ENCODE measurements at regions not wholly inside any gene's neighbourhood (a gene's known extent, or its start where the extent isn't known, plus 50 kb on each side); places are given as distances from the start of the nearest gene placed in this dataset.

- Histone ChIP-seq H3K4me3 (ENCODE audit: insufficient read depth, low read depth, low read length) (peak overlapping the region; percentile 67), H3K4me1 (ENCODE audit: control insufficient read depth, insufficient read depth, low read length) (no peaks in the 10 kb centered on the region), H3K27ac (ENCODE audit: insufficient read depth, low read depth, low read length, poor library complexity, severe bottlenecking) (no peak overlapping the region), H3K27me3 (ENCODE audit: control insufficient read depth, insufficient read depth, low read length, poor library complexity, severe bottlenecking) (no peaks in the 10 kb centered on the region), H3K9me3 (ENCODE audit: control insufficient read depth, low read length) (no peaks in the 10 kb centered on the region), H3K36me3 (ENCODE audit: control insufficient read depth, insufficient read depth, low read length) (no peaks in the 10 kb centered on the region)
- 4 to 5% methylated on average over 14 to 16 of the region's 16 CpGs for WGBS, 2 experiments
Measured at GRCh38 chrX:46447384-46447783, 97.8 kb downstream of the ZNF674 start.

- H3K27ac ChIP-seq (ENCODE audit: insufficient read depth, low read depth, low read length, poor library complexity, severe bottlenecking): peak overlapping the region; percentile 95
- no peaks in the 10 kb centered on the region for H3K27me3 ChIP-seq (ENCODE audit: control insufficient read depth, insufficient read depth, low read length, poor library complexity, severe bottlenecking)
- H3K36me3 ChIP-seq (ENCODE audit: control insufficient read depth, insufficient read depth, low read length): no peaks in the 10 kb centered on the region
- H3K4me3 ChIP-seq (ENCODE audit: insufficient read depth, low read depth, low read length): peak overlapping the region; percentile 67
- no peaks in the 10 kb centered on the region for H3K9me3 ChIP-seq (ENCODE audit: control insufficient read depth, low read length)
- H3K4me1 ChIP-seq (ENCODE audit: control insufficient read depth, insufficient read depth, low read length): no peaks in the 10 kb centered on the region
- WGBS, 2 experiments: 0 to 1% methylated on average over 51 of the region's 51 CpGs
Measured at GRCh38 chrX:46446727-46447378, 98.4 kb downstream of the ZNF674 start.

GRCh38 chrX:46444011-46444410 lies 101.2 kb downstream of the ZNF674 start:
- H3K4me1 ChIP-seq (ENCODE audit: control insufficient read depth, insufficient read depth, low read length): no peaks in the 10 kb centered on the region
- H3K27me3 ChIP-seq (ENCODE audit: control insufficient read depth, insufficient read depth, low read length, poor library complexity, severe bottlenecking): no peaks in the 10 kb centered on the region
- H3K4me3 ChIP-seq (ENCODE audit: insufficient read depth, low read depth, low read length): no peak overlapping the region
- no peaks in the 10 kb centered on the region for H3K36me3 ChIP-seq (ENCODE audit: control insufficient read depth, insufficient read depth, low read length)
- H3K9me3 ChIP-seq (ENCODE audit: control insufficient read depth, low read length): no peaks in the 10 kb centered on the region
- H3K27ac ChIP-seq (ENCODE audit: insufficient read depth, low read depth, low read length, poor library complexity, severe bottlenecking): no peak overlapping the region

DNA sequence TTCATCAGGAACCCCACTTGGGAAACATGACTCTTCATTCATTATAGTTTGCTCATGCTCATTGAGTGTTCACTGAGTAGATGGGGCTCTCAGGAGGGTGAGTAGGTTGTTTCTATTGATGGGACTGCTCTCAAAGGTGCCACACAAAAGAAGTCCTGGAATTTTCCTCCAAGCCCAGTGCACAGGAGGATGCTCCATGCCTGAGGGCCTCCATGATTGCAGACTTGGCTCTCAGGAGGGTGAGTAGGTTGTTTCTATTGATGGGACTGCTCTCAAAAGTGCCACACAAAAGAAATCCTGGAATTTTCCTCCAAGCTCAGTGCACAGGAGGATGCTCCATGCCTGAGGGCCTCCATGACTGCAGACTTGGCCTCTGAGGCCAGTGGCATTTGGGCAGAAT lies 108.5 kb downstream of the ZNF674 start:
- Histone ChIP-seq H3K4me1 (ENCODE audit: control insufficient read depth, insufficient read depth, low read length) (no peaks in the 10 kb centered on the region), H3K4me3 (ENCODE audit: insufficient read depth, low read depth, low read length) (no peak overlapping the region), H3K27ac (ENCODE audit: insufficient read depth, low read depth, low read length, poor library complexity, severe bottlenecking) (no peak overlapping the region), H3K36me3 (ENCODE audit: control insufficient read depth, insufficient read depth, low read length) (no peaks in the 10 kb centered on the region), H3K27me3 (ENCODE audit: control insufficient read depth, insufficient read depth, low read length, poor library complexity, severe bottlenecking) (no peaks in the 10 kb centered on the region), H3K9me3 (ENCODE audit: control insufficient read depth, low read length) (no peaks in the 10 kb centered on the region)

DNA sequence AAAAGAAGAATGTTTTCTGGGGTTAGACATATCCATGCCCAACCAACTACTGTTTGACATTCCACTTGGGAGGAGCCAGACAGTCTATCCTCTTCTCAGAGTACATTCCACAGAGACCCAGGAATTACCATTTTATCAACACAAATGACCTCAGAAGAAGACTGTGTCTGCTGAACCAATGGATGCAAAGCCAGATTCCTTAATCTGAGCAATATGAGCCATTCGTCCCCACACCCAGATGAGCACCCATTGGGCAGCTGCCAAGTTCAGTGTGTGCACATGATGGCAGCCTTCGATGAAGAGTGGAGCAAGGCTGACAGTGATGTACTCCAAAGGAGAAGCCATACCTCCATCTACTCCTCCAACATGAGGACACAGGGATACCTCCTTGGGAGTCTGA lies 111.3 kb downstream of the ZNF674 start:
- Histone ChIP-seq H3K4me3 (ENCODE audit: insufficient read depth, low read depth, low read length) (no peak overlapping the region), H3K4me1 (ENCODE audit: control insufficient read depth, insufficient read depth, low read length) (no peaks in the 10 kb centered on the region), H3K36me3 (ENCODE audit: control insufficient read depth, insufficient read depth, low read length) (no peaks in the 10 kb centered on the region), H3K27me3 (ENCODE audit: control insufficient read depth, insufficient read depth, low read length, poor library complexity, severe bottlenecking) (no peaks in the 10 kb centered on the region), H3K9me3 (ENCODE audit: control insufficient read depth, low read length) (no peaks in the 10 kb centered on the region), H3K27ac (ENCODE audit: insufficient read depth, low read depth, low read length, poor library complexity, severe bottlenecking) (no peak overlapping the region)
- 97 to 100% methylated on average over 2 of the region's 2 CpGs for WGBS, 2 experiments

GRCh38 chrX:46408553-46409407 lies 136.4 kb downstream of the ZNF674 start:
- H3K27ac ChIP-seq (ENCODE audit: insufficient read depth, low read depth, low read length, poor library complexity, severe bottlenecking): no peak overlapping the region
- no peaks in the 10 kb centered on the region for H3K9me3 ChIP-seq (ENCODE audit: control insufficient read depth, low read length)
- H3K27me3 ChIP-seq (ENCODE audit: control insufficient read depth, insufficient read depth, low read length, poor library complexity, severe bottlenecking): no peaks in the 10 kb centered on the region
- no peak overlapping the region for H3K4me3 ChIP-seq (ENCODE audit: insufficient read depth, low read depth, low read length)
- H3K4me1 ChIP-seq (ENCODE audit: control insufficient read depth, insufficient read depth, low read length): no peaks in the 10 kb centered on the region
- 44 to 52% methylated on average over 5 to 9 of the region's 9 CpGs for WGBS, 2 experiments
- H3K36me3 ChIP-seq (ENCODE audit: control insufficient read depth, insufficient read depth, low read length): no peaks in the 10 kb centered on the region

DNA sequence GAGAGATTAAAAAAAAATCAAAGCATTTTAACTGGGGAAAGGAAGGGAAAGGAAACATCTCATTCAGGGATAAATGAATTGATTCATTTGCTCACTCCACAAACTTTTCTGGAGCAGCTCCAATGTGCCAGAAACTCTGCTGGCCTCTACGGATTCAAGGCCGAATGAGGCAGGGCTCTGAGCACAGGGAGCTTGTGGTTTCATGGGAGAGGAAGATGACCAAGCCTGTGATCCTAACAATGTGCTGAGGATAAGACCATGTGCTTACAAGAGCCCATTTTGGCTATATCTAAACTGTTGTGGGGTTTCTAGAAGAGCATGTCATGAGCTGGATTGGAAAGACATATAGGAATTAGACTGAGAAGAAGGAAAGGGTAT lies 137.5 kb downstream of the ZNF674 start:
- Histone ChIP-seq H3K4me3 (ENCODE audit: insufficient read depth, low read depth, low read length) (no peak overlapping the region), H3K27me3 (ENCODE audit: control insufficient read depth, insufficient read depth, low read length, poor library complexity, severe bottlenecking) (no peaks in the 10 kb centered on the region), H3K4me1 (ENCODE audit: control insufficient read depth, insufficient read depth, low read length) (no peaks in the 10 kb centered on the region), H3K9me3 (ENCODE audit: control insufficient read depth, low read length) (no peaks in the 10 kb centered on the region), H3K36me3 (ENCODE audit: control insufficient read depth, insufficient read depth, low read length) (no peaks in the 10 kb centered on the region), H3K27ac (ENCODE audit: insufficient read depth, low read depth, low read length, poor library complexity, severe bottlenecking) (no peak overlapping the region)
- WGBS, 2 experiments: 95 to 100% methylated on average over 2 of the region's 2 CpGs

DNA sequence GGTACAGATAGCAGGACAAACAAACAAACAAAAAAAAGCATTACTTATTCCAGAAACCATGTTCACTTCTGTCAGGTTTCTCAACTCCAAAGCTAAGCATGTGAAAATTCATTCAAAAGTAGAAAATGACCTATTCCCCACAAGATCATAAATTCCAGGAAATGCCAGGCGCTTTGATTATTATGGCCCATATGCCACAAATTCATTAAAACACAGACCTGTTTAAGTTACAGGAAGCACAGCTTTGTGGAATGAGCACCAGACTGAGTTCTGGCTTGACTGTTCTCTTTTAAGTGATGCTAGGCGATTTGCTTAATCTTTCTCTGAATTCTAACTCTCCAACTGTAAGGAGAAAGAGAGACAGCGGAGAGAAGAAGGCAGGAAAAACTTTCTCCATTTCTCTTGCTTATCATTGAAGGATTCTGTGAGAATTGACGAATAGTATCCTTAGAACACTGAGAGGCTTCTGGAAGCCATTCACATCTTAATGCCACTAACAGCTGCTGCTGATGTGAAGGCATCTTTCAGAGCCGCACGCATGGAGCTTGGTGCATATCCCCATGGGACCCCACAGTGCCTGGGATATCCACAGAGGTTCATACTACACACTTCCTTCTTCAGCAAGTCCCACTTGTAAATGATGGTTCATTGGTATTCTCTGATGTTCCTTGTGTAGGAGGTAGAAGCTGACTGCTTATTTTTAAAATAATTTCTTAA lies 138.0 kb downstream of the ZNF674 start:
- no peaks in the 10 kb centered on the region for H3K9me3 ChIP-seq (ENCODE audit: control insufficient read depth, low read length)
- no peaks in the 10 kb centered on the region for H3K27me3 ChIP-seq (ENCODE audit: control insufficient read depth, insufficient read depth, low read length, poor library complexity, severe bottlenecking)
- no peaks in the 10 kb centered on the region for H3K4me1 ChIP-seq (ENCODE audit: control insufficient read depth, insufficient read depth, low read length)
- 95 to 98% methylated on average over 5 to 6 of the region's 6 CpGs for WGBS, 2 experiments
- no peak overlapping the region for H3K27ac ChIP-seq (ENCODE audit: insufficient read depth, low read depth, low read length, poor library complexity, severe bottlenecking)
- H3K36me3 ChIP-seq (ENCODE audit: control insufficient read depth, insufficient read depth, low read length): no peaks in the 10 kb centered on the region
- H3K4me3 ChIP-seq (ENCODE audit: insufficient read depth, low read depth, low read length): no peak overlapping the region

- no peaks in the 10 kb centered on the region for H3K36me3 ChIP-seq (ENCODE audit: control insufficient read depth, insufficient read depth, low read length)
- WGBS, 2 experiments: 95 to 96% methylated on average over 6 of the region's 6 CpGs
- no peaks in the 10 kb centered on the region for H3K27me3 ChIP-seq (ENCODE audit: control insufficient read depth, insufficient read depth, low read length, poor library complexity, severe bottlenecking)
- no peaks in the 10 kb centered on the region for H3K9me3 ChIP-seq (ENCODE audit: control insufficient read depth, low read length)
- no peak overlapping the region for H3K27ac ChIP-seq (ENCODE audit: insufficient read depth, low read depth, low read length, poor library complexity, severe bottlenecking)
- H3K4me1 ChIP-seq (ENCODE audit: control insufficient read depth, insufficient read depth, low read length): no peaks in the 10 kb centered on the region
- no peak overlapping the region for H3K4me3 ChIP-seq (ENCODE audit: insufficient read depth, low read depth, low read length)
Measured at GRCh38 chrX:46404774-46405173, 140.4 kb downstream of the ZNF674 start.
